ENCODE measurements at regions not wholly inside any gene's neighbourhood (a gene's known extent, or its start where the extent isn't known, plus 50 kb on each side); places are given as distances from the start of the nearest gene placed in this dataset.

- TF ChIP-seq CTCF (IDR thresholded peaks at IDR 0.05; ENCODE audit: low read depth, low read length): no peak
- DNase-seq (ENCODE audit: extremely low read depth, low read depth): no peak
Observed at GRCh38 chr20:12825226-12825595, 183.6 kb upstream of the SPTLC3 start.

GRCh38 chr20:12827816-12828385, 180.9 kb upstream of the SPTLC3 start:
- TF ChIP-seq CTCF (IDR thresholded peaks at IDR 0.05; ENCODE audit: low read depth, low read length): no peak
- DNase-seq (ENCODE audit: extremely low read depth, low read depth): no peak

- DNase-seq (ENCODE audit: extremely low read depth, low read depth): no peak
- TF ChIP-seq CTCF (IDR thresholded peaks at IDR 0.05; ENCODE audit: low read depth, low read length): no peak
Observed at GRCh38 chr20:12829170-12829569, 179.6 kb upstream of the SPTLC3 start.

GRCh38 chr20:12833861-12834260, 174.9 kb upstream of the SPTLC3 start:
- no peak for DNase-seq (ENCODE audit: extremely low read depth, low read depth)
- no peak for TF ChIP-seq CTCF (IDR thresholded peaks at IDR 0.05; ENCODE audit: low read depth, low read length)

GRCh38 chr20:12835999-12836398, 172.8 kb upstream of the SPTLC3 start:
- no peak for TF ChIP-seq CTCF (IDR thresholded peaks at IDR 0.05; ENCODE audit: low read depth, low read length)
- DNase-seq (ENCODE audit: extremely low read depth, low read depth): no peak

GRCh38 chr20:12837646-12838045, 171.1 kb upstream of the SPTLC3 start:
- TF ChIP-seq CTCF (IDR thresholded peaks at IDR 0.05; ENCODE audit: low read depth, low read length): no peak
- no peak for DNase-seq (ENCODE audit: extremely low read depth, low read depth)

- no peak; the same call in none of the 2 replicates for TF ChIP-seq CTCF (IDR thresholded peaks at IDR 0.05; ENCODE audit: low read depth, low read length)
- DNase-seq (ENCODE audit: extremely low read depth, low read depth): no peak
Observed at GRCh38 chr20:12838261-12838866, 170.4 kb upstream of the SPTLC3 start.

All from AG09319 (cell line).